ENCODE measurements at regions not wholly inside any gene's neighbourhood (a gene's known extent, or its start where the extent isn't known, plus 50 kb on each side); places are given as distances from the start of the nearest gene placed in this dataset.

GRCh38 chr3:30084316-30084715 is 522.1 kb upstream of the TGFBR2 start:
- TF ChIP-seq CTCF (IDR thresholded peaks at IDR 0.05) (no peak), POLR2A (IDR thresholded peaks at IDR 0.05) (no peak), POLR2AphosphoS5 (IDR thresholded peaks at IDR 0.05) (no peak)
